ENCODE measurements at regions not wholly inside any gene's neighbourhood (a gene's known extent, or its start where the extent isn't known, plus 50 kb on each side); places are given as distances from the start of the nearest gene placed in this dataset.

DNA sequence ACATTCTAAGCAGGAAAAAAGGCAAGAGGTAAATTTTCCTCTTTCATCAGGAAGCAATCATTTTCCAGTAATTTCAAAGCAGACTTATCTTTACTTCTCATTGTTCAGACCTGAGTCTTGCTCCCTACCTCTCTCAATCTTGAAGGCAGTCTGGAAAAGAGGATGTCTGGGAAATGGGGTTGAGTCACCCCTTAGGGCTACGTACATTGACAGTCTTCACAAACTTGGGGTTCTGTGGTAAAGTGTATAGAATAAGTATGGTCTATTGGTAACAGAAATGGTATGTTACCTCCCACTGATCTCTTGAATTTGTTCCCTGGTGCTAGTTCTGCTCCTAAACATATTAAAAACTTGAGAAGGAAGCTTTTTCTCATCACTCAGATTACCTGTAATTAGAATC, 361.3 kb downstream of the SS18 start:
- peaks cover 49% of the 10 kb centered on the region for H3K27me3 ChIP-seq (ENCODE audit: low read depth)
- no peaks in the 10 kb centered on the region for H3K4me1 ChIP-seq
- no peaks in the 10 kb centered on the region for H3K36me3 ChIP-seq
- intact Hi-C loops (cut with micrococcal nuclease): no loop called here
- peaks cover 8% of the 10 kb centered on the region for H3K9me3 ChIP-seq (replicated peaks)
- DNase-seq: no peak
- H3K27ac ChIP-seq (replicated peaks): no peak overlapping the region
- no peak overlapping the region for H3K4me3 ChIP-seq
- TF ChIP-seq, protein P1, sequence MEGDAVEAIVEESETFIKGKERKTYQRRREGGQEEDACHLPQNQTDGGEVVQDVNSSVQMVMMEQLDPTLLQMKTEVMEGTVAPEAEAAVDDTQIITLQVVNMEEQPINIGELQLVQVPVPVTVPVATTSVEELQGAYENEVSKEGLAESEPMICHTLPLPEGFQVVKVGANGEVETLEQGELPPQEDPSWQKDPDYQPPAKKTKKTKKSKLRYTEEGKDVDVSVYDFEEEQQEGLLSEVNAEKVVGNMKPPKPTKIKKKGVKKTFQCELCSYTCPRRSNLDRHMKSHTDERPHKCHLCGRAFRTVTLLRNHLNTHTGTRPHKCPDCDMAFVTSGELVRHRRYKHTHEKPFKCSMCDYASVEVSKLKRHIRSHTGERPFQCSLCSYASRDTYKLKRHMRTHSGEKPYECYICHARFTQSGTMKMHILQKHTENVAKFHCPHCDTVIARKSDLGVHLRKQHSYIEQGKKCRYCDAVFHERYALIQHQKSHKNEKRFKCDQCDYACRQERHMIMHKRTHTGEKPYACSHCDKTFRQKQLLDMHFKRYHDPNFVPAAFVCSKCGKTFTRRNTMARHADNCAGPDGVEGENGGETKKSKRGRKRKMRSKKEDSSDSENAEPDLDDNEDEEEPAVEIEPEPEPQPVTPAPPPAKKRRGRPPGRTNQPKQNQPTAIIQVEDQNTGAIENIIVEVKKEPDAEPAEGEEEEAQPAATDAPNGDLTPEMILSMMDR (IDR thresholded peaks at IDR 0.05; ENCODE audit: borderline replicate concordance): no peak

DNA sequence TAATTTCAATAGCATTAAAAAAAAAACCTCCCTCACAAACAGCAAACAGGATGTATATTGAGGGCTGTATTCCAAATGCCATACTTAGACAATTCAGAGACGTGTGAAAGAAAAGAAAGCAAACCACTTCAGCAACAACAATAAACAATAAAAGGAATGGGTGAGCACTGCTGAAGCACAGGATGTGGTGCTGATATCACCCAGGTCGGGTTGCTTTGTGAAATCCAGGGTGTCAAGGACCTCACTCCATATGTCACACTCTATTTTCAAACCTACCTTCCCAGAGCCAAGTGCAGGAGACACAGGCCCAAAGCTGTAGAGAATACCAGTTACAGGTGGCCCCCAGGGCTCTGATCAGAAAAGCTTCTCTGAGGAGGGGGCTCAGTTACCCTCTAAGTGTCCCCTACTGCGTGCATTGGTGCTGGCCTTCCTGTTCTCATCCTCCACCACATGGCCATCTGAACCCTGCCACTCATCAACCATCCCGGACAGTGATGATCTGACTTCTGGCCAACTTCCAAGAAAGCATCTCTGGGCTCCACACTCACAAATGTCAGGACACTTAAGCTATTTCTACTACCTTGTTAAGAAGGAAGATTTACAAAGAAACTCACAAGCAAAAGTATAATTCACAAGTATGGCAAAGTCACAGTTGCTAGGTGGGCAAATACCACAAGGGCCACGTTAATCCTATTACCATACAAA, 363.0 kb downstream of the SS18 start:
- peaks cover 21% of the 10 kb centered on the region for H3K9me3 ChIP-seq (replicated peaks)
- TF ChIP-seq, protein P1 (IDR thresholded peaks at IDR 0.05; ENCODE audit: borderline replicate concordance): no peak
- H3K36me3 ChIP-seq: no peaks in the 10 kb centered on the region
- intact Hi-C loops (cut with micrococcal nuclease): no loop called here
- no peak overlapping the region for H3K4me3 ChIP-seq
- H3K27ac ChIP-seq (replicated peaks): no peak overlapping the region
- DNase-seq: no peak
- H3K27me3 ChIP-seq (ENCODE audit: low read depth): peaks cover 49% of the 10 kb centered on the region
- no peaks in the 10 kb centered on the region for H3K4me1 ChIP-seq

DNA sequence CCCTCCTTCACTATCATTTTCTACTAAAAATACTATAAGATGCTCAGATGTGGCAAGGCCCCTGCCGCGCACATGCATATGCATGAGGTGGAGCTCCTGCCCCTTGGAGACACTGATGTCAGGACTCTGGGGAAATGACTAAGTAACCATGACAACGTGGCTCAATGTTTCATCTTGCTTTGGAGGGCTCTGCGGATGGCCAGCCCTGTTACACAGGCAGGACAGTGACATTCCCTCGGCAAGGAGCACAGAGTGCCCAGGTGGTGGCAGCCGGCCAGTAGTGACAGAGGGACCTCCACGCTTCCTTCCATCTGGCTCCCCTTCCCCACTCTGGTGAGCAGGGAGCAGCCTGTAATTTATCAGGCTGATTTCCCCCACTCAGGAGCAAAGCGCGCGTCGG, 364.1 kb downstream of the SS18 start:
- H3K4me1 ChIP-seq: no peaks in the 10 kb centered on the region

DNA sequence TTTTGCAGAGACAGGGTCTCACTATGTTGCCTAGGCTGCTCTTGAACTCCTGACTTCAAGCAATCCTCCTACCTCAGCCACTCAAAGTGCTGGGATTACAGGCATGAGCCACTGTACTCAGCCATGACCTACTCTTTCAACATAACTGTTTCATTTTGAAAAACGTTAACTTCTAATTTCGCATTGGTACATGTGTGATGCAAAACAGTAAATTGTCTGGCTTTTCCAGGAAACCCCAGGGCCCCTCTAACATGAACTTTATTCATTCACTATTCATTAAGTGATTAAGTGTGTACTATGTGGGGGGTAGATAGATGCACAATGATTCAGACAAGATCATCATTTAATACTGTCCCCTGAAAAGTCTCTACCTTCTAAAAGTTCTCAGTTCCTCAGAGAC, 364.9 kb downstream of the SS18 start:
- TF ChIP-seq, protein P1 (IDR thresholded peaks at IDR 0.05; ENCODE audit: borderline replicate concordance): no peak
- Histone ChIP-seq H3K4me1 (no peaks in the 10 kb centered on the region), H3K27me3 (ENCODE audit: low read depth) (peaks cover 42% of the 10 kb centered on the region), H3K36me3 (no peaks in the 10 kb centered on the region), H3K9me3 (replicated peaks) (peaks cover 25% of the 10 kb centered on the region), H3K4me3 (no peak overlapping the region), H3K27ac (replicated peaks) (no peak overlapping the region)
- intact Hi-C loops (cut with micrococcal nuclease): no loop called here
- DNase-seq: no peak

More for the DNA sequence above, 364.1 kb downstream of the SS18 start:
- no peaks in the 10 kb centered on the region for H3K36me3 ChIP-seq
- H3K4me3 ChIP-seq: no peak overlapping the region
- peaks cover 49% of the 10 kb centered on the region for H3K27me3 ChIP-seq (ENCODE audit: low read depth)
- TF ChIP-seq, protein P1 (IDR thresholded peaks at IDR 0.05; ENCODE audit: borderline replicate concordance): no peak
- no peak overlapping the region for H3K27ac ChIP-seq (replicated peaks)
- intact Hi-C loops (cut with micrococcal nuclease): no loop called here
- H3K9me3 ChIP-seq (replicated peaks): peaks cover 25% of the 10 kb centered on the region
- DNase-seq: no peak

DNA sequence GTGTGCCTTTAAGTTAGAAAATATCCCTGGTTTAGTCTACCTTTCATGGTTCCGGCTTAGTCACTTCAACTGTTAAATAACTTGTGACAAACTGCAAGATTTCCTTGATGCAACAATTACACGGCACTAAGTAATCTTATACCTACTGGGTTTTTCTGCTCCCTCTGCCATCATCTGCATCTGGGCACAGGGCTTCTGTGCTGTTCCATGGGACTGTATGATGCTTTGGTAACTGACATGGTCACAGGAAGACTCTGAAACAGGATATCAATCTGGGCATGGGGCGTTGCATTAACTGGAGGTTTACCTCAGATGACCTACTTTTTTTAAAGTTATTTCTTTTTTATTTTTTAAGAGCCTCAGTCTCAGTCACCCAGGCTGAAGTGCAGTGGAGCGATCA, 365.4 kb downstream of the SS18 start:
- intact Hi-C loops (cut with micrococcal nuclease): no loop called here
- Histone ChIP-seq H3K27me3 (ENCODE audit: low read depth) (peaks cover 38% of the 10 kb centered on the region), H3K4me3 (no peak overlapping the region), H3K9me3 (replicated peaks) (peaks cover 24% of the 10 kb centered on the region), H3K27ac (replicated peaks) (no peak overlapping the region), H3K36me3 (no peaks in the 10 kb centered on the region), H3K4me1 (no peaks in the 10 kb centered on the region)
- no peak for DNase-seq
- TF ChIP-seq, protein P1 (IDR thresholded peaks at IDR 0.05; ENCODE audit: borderline replicate concordance): no peak
